ENCODE measurements at regions not wholly inside any gene's neighbourhood (a gene's known extent, or its start where the extent isn't known, plus 50 kb on each side); places are given as distances from the start of the nearest gene placed in this dataset.
"Not testable (repeated sequence)": the region's sequence is repeated elsewhere in the genome, so short reads cannot be mapped to it uniquely, and the experiment has no call there.

- Mint-ChIP-seq H3K27me3 (ENCODE audit: low read depth) (no peaks in the 10 kb centered on the region), H3K36me3 (ENCODE audit: low read depth) (no peaks in the 10 kb centered on the region), H3K9me3 (no peaks in the 10 kb centered on the region), H3K27ac (no peak overlapping the region), H3K4me1 (ENCODE audit: low read depth) (no peaks in the 10 kb centered on the region), H3K4me3 (no peak overlapping the region)
- no peak for DNase-seq (ENCODE audit: low spot score)
Measured at GRCh38 chr11:112344040-112344413, 83.4 kb upstream of the PLET1 start.

GRCh38 chr11:112345166-112345565 lies 84.5 kb upstream of the PLET1 start:
- Mint-ChIP-seq H3K4me1 (ENCODE audit: low read depth) (no peaks in the 10 kb centered on the region), H3K27ac (no peak overlapping the region), H3K27me3 (ENCODE audit: low read depth) (no peaks in the 10 kb centered on the region), H3K4me3 (no peak overlapping the region), H3K9me3 (no peaks in the 10 kb centered on the region), H3K36me3 (ENCODE audit: low read depth) (no peaks in the 10 kb centered on the region)
- no peak for DNase-seq (ENCODE audit: low spot score)

- Mint-ChIP-seq H3K9me3 (no peaks in the 10 kb centered on the region), H3K27ac (no peak overlapping the region), H3K27me3 (ENCODE audit: low read depth) (no peaks in the 10 kb centered on the region)
Measured at GRCh38 chr11:112345706-112346105, 85.0 kb upstream of the PLET1 start.

GRCh38 chr11:112346586-112346985 lies 85.9 kb upstream of the PLET1 start:
- H3K36me3 Mint-ChIP-seq (ENCODE audit: low read depth) = no peaks in the 10 kb centered on the region
- no peak overlapping the region for H3K4me3 Mint-ChIP-seq
- no peak overlapping the region for H3K27ac Mint-ChIP-seq
- no peaks in the 10 kb centered on the region for H3K27me3 Mint-ChIP-seq (ENCODE audit: low read depth)
- H3K4me1 Mint-ChIP-seq (ENCODE audit: low read depth) = no peaks in the 10 kb centered on the region
- H3K9me3 Mint-ChIP-seq = no peaks in the 10 kb centered on the region
- DNase-seq (ENCODE audit: low spot score) = no peak

More at GRCh38 chr11:112345706-112346105, 85.0 kb upstream of the PLET1 start:
- Mint-ChIP-seq H3K36me3 (ENCODE audit: low read depth) (no peaks in the 10 kb centered on the region), H3K4me3 (no peak overlapping the region), H3K4me1 (ENCODE audit: low read depth) (no peaks in the 10 kb centered on the region)
- no peak for DNase-seq (ENCODE audit: low spot score)

- H3K27ac Mint-ChIP-seq = no peak overlapping the region
- no peaks in the 10 kb centered on the region for H3K9me3 Mint-ChIP-seq
- DNase-seq (ENCODE audit: low spot score) = no peak
- H3K4me3 Mint-ChIP-seq = no peak overlapping the region
- no peaks in the 10 kb centered on the region for H3K27me3 Mint-ChIP-seq (ENCODE audit: low read depth)
- H3K4me1 Mint-ChIP-seq (ENCODE audit: low read depth) = no peaks in the 10 kb centered on the region
- no peaks in the 10 kb centered on the region for H3K36me3 Mint-ChIP-seq (ENCODE audit: low read depth)
Measured at GRCh38 chr11:112348480-112349029, 87.9 kb upstream of the PLET1 start.

GRCh38 chr11:112351423-112351822 lies 90.8 kb upstream of the PLET1 start:
- H3K36me3 Mint-ChIP-seq (ENCODE audit: low read depth); H3K4me3 Mint-ChIP-seq; H3K27ac Mint-ChIP-seq; H3K27me3 Mint-ChIP-seq (ENCODE audit: low read depth); H3K4me1 Mint-ChIP-seq (ENCODE audit: low read depth); H3K9me3 Mint-ChIP-seq; DNase-seq (ENCODE audit: low spot score): not testable (repeated sequence)

GRCh38 chr11:112352907-112353306 lies 92.2 kb upstream of the PLET1 start:
- Mint-ChIP-seq H3K4me3 (no peak overlapping the region), H3K27ac (no peak overlapping the region)

GRCh38 chr11:112354364-112354763 lies 93.7 kb upstream of the PLET1 start:
- Mint-ChIP-seq H3K27ac (no peak overlapping the region), H3K4me1 (ENCODE audit: low read depth) (no peaks in the 10 kb centered on the region), H3K4me3 (no peak overlapping the region), H3K36me3 (ENCODE audit: low read depth) (no peaks in the 10 kb centered on the region), H3K9me3 (no peaks in the 10 kb centered on the region), H3K27me3 (ENCODE audit: low read depth) (no peaks in the 10 kb centered on the region)
- no peak for DNase-seq (ENCODE audit: low spot score)

More at GRCh38 chr11:112352907-112353306, 92.2 kb upstream of the PLET1 start:
- H3K9me3 Mint-ChIP-seq = no peaks in the 10 kb centered on the region
- H3K27me3 Mint-ChIP-seq (ENCODE audit: low read depth) = no peaks in the 10 kb centered on the region
- no peaks in the 10 kb centered on the region for H3K36me3 Mint-ChIP-seq (ENCODE audit: low read depth)
- H3K4me1 Mint-ChIP-seq (ENCODE audit: low read depth) = no peaks in the 10 kb centered on the region
- DNase-seq (ENCODE audit: low spot score) = no peak

GRCh38 chr11:112355726-112356125 lies 95.1 kb upstream of the PLET1 start:
- H3K4me1 Mint-ChIP-seq (ENCODE audit: low read depth) = no peaks in the 10 kb centered on the region
- no peaks in the 10 kb centered on the region for H3K27me3 Mint-ChIP-seq (ENCODE audit: low read depth)
- H3K4me3 Mint-ChIP-seq = no peak overlapping the region
- DNase-seq (ENCODE audit: low spot score) = no peak
- no peaks in the 10 kb centered on the region for H3K36me3 Mint-ChIP-seq (ENCODE audit: low read depth)
- H3K9me3 Mint-ChIP-seq = no peaks in the 10 kb centered on the region
- no peak overlapping the region for H3K27ac Mint-ChIP-seq

GRCh38 chr11:112357488-112357887 lies 96.8 kb upstream of the PLET1 start:
- no peaks in the 10 kb centered on the region for H3K4me1 Mint-ChIP-seq (ENCODE audit: low read depth)
- no peak for DNase-seq (ENCODE audit: low spot score)
- no peak overlapping the region for H3K27ac Mint-ChIP-seq
- H3K36me3 Mint-ChIP-seq (ENCODE audit: low read depth) = no peaks in the 10 kb centered on the region
- H3K4me3 Mint-ChIP-seq = no peak overlapping the region
- H3K27me3 Mint-ChIP-seq (ENCODE audit: low read depth) = no peaks in the 10 kb centered on the region
- no peaks in the 10 kb centered on the region for H3K9me3 Mint-ChIP-seq

GRCh38 chr11:112361396-112361795 lies 100.7 kb upstream of the PLET1 start:
- H3K27ac Mint-ChIP-seq = no peak overlapping the region
- H3K4me1 Mint-ChIP-seq (ENCODE audit: low read depth) = no peaks in the 10 kb centered on the region
- peaks cover 2% of the 10 kb centered on the region for H3K27me3 Mint-ChIP-seq (ENCODE audit: low read depth)
- H3K36me3 Mint-ChIP-seq (ENCODE audit: low read depth) = no peaks in the 10 kb centered on the region
- DNase-seq (ENCODE audit: low spot score) = no peak
- no peak overlapping the region for H3K4me3 Mint-ChIP-seq
- H3K9me3 Mint-ChIP-seq = no peaks in the 10 kb centered on the region

- no peaks in the 10 kb centered on the region for H3K36me3 Mint-ChIP-seq (ENCODE audit: low read depth)
Measured at GRCh38 chr11:112363527-112363926, 102.9 kb upstream of the PLET1 start.

GRCh38 chr11:112364962-112365481 lies 104.4 kb upstream of the PLET1 start:
- no peaks in the 10 kb centered on the region for H3K36me3 Mint-ChIP-seq (ENCODE audit: low read depth)
- no peak overlapping the region for H3K4me3 Mint-ChIP-seq
- peaks cover 2% of the 10 kb centered on the region for H3K27me3 Mint-ChIP-seq (ENCODE audit: low read depth)
- H3K4me1 Mint-ChIP-seq (ENCODE audit: low read depth) = no peaks in the 10 kb centered on the region
- H3K27ac Mint-ChIP-seq = no peak overlapping the region
- DNase-seq (ENCODE audit: low spot score) = no peak
- H3K9me3 Mint-ChIP-seq = no peaks in the 10 kb centered on the region

More at GRCh38 chr11:112363527-112363926, 102.9 kb upstream of the PLET1 start:
- no peaks in the 10 kb centered on the region for H3K4me1 Mint-ChIP-seq (ENCODE audit: low read depth)
- H3K4me3 Mint-ChIP-seq = no peak overlapping the region
- H3K9me3 Mint-ChIP-seq = no peaks in the 10 kb centered on the region
- H3K27me3 Mint-ChIP-seq (ENCODE audit: low read depth) = peaks cover 2% of the 10 kb centered on the region
- DNase-seq (ENCODE audit: low spot score) = no peak
- H3K27ac Mint-ChIP-seq = no peak overlapping the region

- no peaks in the 10 kb centered on the region for H3K36me3 Mint-ChIP-seq (ENCODE audit: low read depth)
- peaks cover 2% of the 10 kb centered on the region for H3K27me3 Mint-ChIP-seq (ENCODE audit: low read depth)
- DNase-seq (ENCODE audit: low spot score) = no peak
- no peak overlapping the region for H3K27ac Mint-ChIP-seq
- H3K9me3 Mint-ChIP-seq = no peaks in the 10 kb centered on the region
- no peak overlapping the region for H3K4me3 Mint-ChIP-seq
- no peaks in the 10 kb centered on the region for H3K4me1 Mint-ChIP-seq (ENCODE audit: low read depth)
Measured at GRCh38 chr11:112366012-112366411, 105.4 kb upstream of the PLET1 start.

- no peak for DNase-seq (ENCODE audit: low spot score)
- Mint-ChIP-seq H3K27me3 (ENCODE audit: low read depth) (peaks cover 2% of the 10 kb centered on the region), H3K27ac (no peak overlapping the region), H3K4me1 (ENCODE audit: low read depth) (no peaks in the 10 kb centered on the region), H3K4me3 (no peak overlapping the region), H3K9me3 (no peaks in the 10 kb centered on the region), H3K36me3 (ENCODE audit: low read depth) (no peaks in the 10 kb centered on the region)
Measured at GRCh38 chr11:112366777-112367176, 106.1 kb upstream of the PLET1 start.

Data from T-helper 2 cell treated with Interferon-gamma antibody and Interleukin-4, amounts not matched to agents 5 μg/mL and 100 μg/mL, for 36 hours (primary cell).